DLD1 (cell line): ENCODE measurements at regions not wholly inside any gene's neighbourhood (a gene's known extent, or its start where the extent isn't known, plus 50 kb on each side); places are given as distances from the start of the nearest gene placed in this dataset.
"Not testable (repeated sequence)": the region's sequence is repeated elsewhere in the genome, so short reads cannot be mapped to it uniquely, and the experiment has no call there.

Source experiments
- in situ Hi-C: cut with HindIII; loops from 2 replicates; pipeline ENCODE4 v1.10.0; 2017; ENCODE audit warnings: low sequenced_read_pairs

- in situ Hi-C loops: no loop called here
These were observed 299.9 kb downstream of the RPS24 start for GRCh38 chr10:78333362-78334143.

- in situ Hi-C loops: no loop called here
These were observed 301.7 kb downstream of the RPS24 start for GRCh38 chr10:78335371-78335690.

GRCh38 chr10:78335691-78336401 lies 302.2 kb downstream of the RPS24 start:
- in situ Hi-C loops: no loop called here

GRCh38 chr10:78336402-78336791 lies 302.7 kb downstream of the RPS24 start:
- in situ Hi-C loops: no loop called here

- in situ Hi-C loops: no loop called here
These were observed 303.4 kb downstream of the RPS24 start for GRCh38 chr10:78337016-78337415.

- in situ Hi-C loops: no loop called here
These were observed 304.2 kb downstream of the RPS24 start for GRCh38 chr10:78337646-78338391.

GRCh38 chr10:78338717-78339116 lies 305.1 kb downstream of the RPS24 start:
- in situ Hi-C loops: no loop called here

- in situ Hi-C loops: no loop called here
These were observed 305.6 kb downstream of the RPS24 start for GRCh38 chr10:78339251-78339650.

GRCh38 chr10:78341953-78342614 lies 308.4 kb downstream of the RPS24 start:
- in situ Hi-C loops: no loop called here

- in situ Hi-C loops: no loop called here
These were observed 309.4 kb downstream of the RPS24 start for GRCh38 chr10:78342827-78343653.

- in situ Hi-C loops: not testable (repeated sequence)
These were observed 310.6 kb downstream of the RPS24 start for GRCh38 chr10:78344257-78344656.

- in situ Hi-C loops: not testable (repeated sequence)
These were observed 311.9 kb downstream of the RPS24 start for GRCh38 chr10:78345515-78345914.

GRCh38 chr10:78346721-78347120 lies 313.1 kb downstream of the RPS24 start:
- in situ Hi-C loops: no loop called here

GRCh38 chr10:78348411-78349164 lies 314.9 kb downstream of the RPS24 start:
- in situ Hi-C loops: no loop called here

GRCh38 chr10:78349165-78349516 lies 315.5 kb downstream of the RPS24 start:
- in situ Hi-C loops: no loop called here

- in situ Hi-C loops: loop anchor here (10.0 kb wide), 1 partner anchor 305 kb away; no protein-coding TSS in a partner anchor
These were observed 316.4 kb downstream of the RPS24 start for GRCh38 chr10:78349911-78350663.

GRCh38 chr10:78351283-78351682 lies 317.6 kb downstream of the RPS24 start:
- in situ Hi-C loops: loop anchor here (10.0 kb wide), 1 partner anchor 304 kb away; no protein-coding TSS in a partner anchor

GRCh38 chr10:78351809-78352208 lies 318.1 kb downstream of the RPS24 start:
- in situ Hi-C loops: loop anchor here (10.0 kb wide), 1 partner anchor 303 kb away; no protein-coding TSS in a partner anchor

GRCh38 chr10:78353636-78354035 lies 320.0 kb downstream of the RPS24 start:
- in situ Hi-C loops: loop anchor here (10.0 kb wide), 1 partner anchor 301 kb away; no protein-coding TSS in a partner anchor
